HepG2 (cell line): ENCODE measurements at regions not wholly inside any gene's neighbourhood (a gene's known extent, or its start where the extent isn't known, plus 50 kb on each side); places are given as distances from the start of the nearest gene placed in this dataset.

Experiments
- ATAC-seq: fragments of 200-7000 bp; cut with Tn5 transposase; 3 replicates; pipeline ENCODE4 v1.9.1; 2020; ENCODE audit warnings: mild to moderate bottlenecking, moderate library complexity
- BruUV-seq: library from RNA; stranded (reverse); fragments of 400-500 nt; replicated peaks from 2 replicates; lab custom pipeline; 2021; lab: Mats Ljungman, UMichigan
- CTCF ChIA-PET: fragments of 300-600 bp; formaldehyde crosslinking; extraction: SDS; loops from one replicate; lab custom pipeline; 2021; ENCODE audit warnings: low total read pairs, inconsistent platforms, low intra/inter-chr PET ratio; lab: Yijun Ruan, JAX
- POLR2A ChIA-PET: fragments of 350-600 bp; sonication (Branson Sonifier 250); formaldehyde crosslinking; loops from one replicate; lab custom pipeline; 2020; ENCODE audit warnings: antibody characterized with exemption, inconsistent platforms; lab: Yijun Ruan, JAX
- DNase-seq: peaks from one replicate; pipeline ENCODE4 v3.0.0-alpha.2; 2015; ENCODE audit warnings: low spot score
- FAIRE-seq: peaks from 3 replicates; lab custom pipeline; 2011; peaks lifted over from hg19 to GRCh38; lab: Jason Lieb, UNC
- H2AFZ ChIP-seq: one replicate; pipeline ENCODE4 v1.6.1; 2011; ENCODE audit warnings: low read length, inconsistent platforms
- H3K27ac ChIP-seq: fragments of 300-600 bp; 3 replicates; pipeline ENCODE4 v1.8.0; 2011; ENCODE audit warnings: mixed run types, mild to moderate bottlenecking, mixed read lengths, low read length, inconsistent platforms; ENCODE audit not compliant: insufficient read depth; ENCODE audit errors: extremely low read length
- H3K27me3 ChIP-seq, 2 experiments: fragments of 200-600 bp in 1 of 2; 2 replicates in 1 of 2; 3 replicates in 1 of 2; pipeline versions ENCODE4 v1.6.0 to v1.8.0; 2011; ENCODE audit warnings: low read length in 2 of 2, mild to moderate bottlenecking in 2 of 2, moderate library complexity in 2 of 2, inconsistent platforms in 1 of 2; ENCODE audit not compliant: insufficient read depth in 2 of 2, control insufficient read depth in 1 of 2
- H3K36me3 ChIP-seq, 2 experiments: fragments of 200-600 bp in 1 of 2; replicated peaks in 1 of 2; 2 replicates in 1 of 2; 3 replicates in 1 of 2; pipeline versions ENCODE4 v1.5.1 to v1.8.0; 2011; ENCODE audit warnings: low read length in 2 of 2, inconsistent platforms in 1 of 2; ENCODE audit not compliant: insufficient read depth in 2 of 2, control insufficient read depth in 1 of 2
- H3K4me1 ChIP-seq: 2 replicates; pipeline ENCODE4 v1.5.1; 2012; ENCODE audit warnings: low read length, inconsistent platforms; ENCODE audit not compliant: insufficient read depth
- H3K4me2 ChIP-seq: 2 replicates; pipeline ENCODE4 v1.6.0; 2011; ENCODE audit warnings: low read depth, low read length, inconsistent platforms
- H3K4me3 ChIP-seq, 3 experiments: fragments of 200-600 bp in 1 of 3; sonication (generic), shearing (Covaris generic) in 1 of 3; replicated peaks in 1 of 3; 2 replicates each; pipeline ENCODE4 v1.5.1; 2011 to 2016; ENCODE audit warnings: low read length in 3 of 3, inconsistent platforms in 2 of 3, low read depth in 2 of 3, mild to moderate bottlenecking in 2 of 3, control low read depth in 1 of 3, mixed read lengths in 1 of 3; ENCODE audit not compliant: insufficient read depth in 1 of 3
- H3K79me2 ChIP-seq: one replicate; pipeline ENCODE4 v1.6.1; 2011; ENCODE audit warnings: low read length, inconsistent platforms; ENCODE audit not compliant: insufficient read depth
- H3K9ac ChIP-seq: 2 replicates; pipeline ENCODE4 v1.6.0; 2011; ENCODE audit warnings: mild to moderate bottlenecking, low read depth, low read length, inconsistent platforms; ENCODE audit not compliant: insufficient read depth
- H3K9me3 ChIP-seq: 2 replicates; pipeline ENCODE4 v1.5.1; 2012; ENCODE audit warnings: mild to moderate bottlenecking, low read length
- H4K20me1 ChIP-seq: 2 replicates; pipeline ENCODE4 v1.6.0; 2011; ENCODE audit warnings: inconsistent platforms, mild to moderate bottlenecking, low read length, moderate library complexity; ENCODE audit not compliant: insufficient read depth
- CHD4 ChIP-seq: fragments of 200-600 bp; sonication (generic); IDR thresholded peaks from 2 replicates; pipeline ENCODE4 v1.7.0; 2017; ENCODE audit warnings: mild to moderate bottlenecking, low read length, borderline replicate concordance
- HMGXB3 ChIP-seq: sonication (generic); formaldehyde crosslinking; IDR thresholded peaks from 2 replicates; pipeline ENCODE4 v1.4.0; 2020; ENCODE audit warnings: missing genetic modification reagents, borderline replicate concordance
- IRF2 ChIP-seq: IDR thresholded peaks from 2 replicates; pipeline ENCODE4 v1.6.1; 2018; ENCODE audit warnings: missing genetic modification reagents, missing compliant biosample characterization
- MATR3 ChIP-seq: sonication (generic); formaldehyde crosslinking; IDR thresholded peaks from 2 replicates; pipeline ENCODE4 v1.4.0; 2020; ENCODE audit warnings: missing genetic modification reagents
- RBFOX2 ChIP-seq: fragments of 200-400 bp; formaldehyde crosslinking; IDR thresholded peaks from 2 replicates; pipeline ENCODE4 v1.6.1; 2017; ENCODE audit warnings: low read depth, mild to moderate bottlenecking, low read length
- RFX5 ChIP-seq: IDR thresholded peaks from 2 replicates; pipeline ENCODE4 v1.6.1; 2011; ENCODE audit warnings: low read depth, low read length, improper control_type of control experiment
- TMF1 ChIP-seq: sonication (generic); formaldehyde crosslinking; IDR thresholded peaks from 2 replicates; pipeline ENCODE4 v1.8.1; 2022; ENCODE audit warnings: low read depth, missing genetic modification reagents
- TRIM24 ChIP-seq: sonication (generic); formaldehyde crosslinking; IDR thresholded peaks from 2 replicates; pipeline ENCODE4 v1.8.0; 2022; ENCODE audit warnings: mild to moderate bottlenecking, missing genetic modification reagents
- ZFP37 ChIP-seq: sonication (generic); formaldehyde crosslinking; IDR thresholded peaks from 2 replicates; pipeline ENCODE4 v1.4.0; 2020; ENCODE audit warnings: missing genetic modification reagents, borderline replicate concordance
- ZNF142 ChIP-seq: sonication (generic); formaldehyde crosslinking; IDR thresholded peaks from 2 replicates; pipeline ENCODE4 v1.4.0; 2020; ENCODE audit warnings: missing genetic modification reagents
- ZNF253 ChIP-seq: sonication (generic); formaldehyde crosslinking; IDR thresholded peaks from 2 replicates; pipeline ENCODE4 v1.8.0; 2022; ENCODE audit warnings: mild to moderate bottlenecking, missing genetic modification reagents, borderline replicate concordance
- ZNF556 ChIP-seq: sonication (generic); formaldehyde crosslinking; IDR thresholded peaks from 2 replicates; pipeline ENCODE4 v1.4.0; 2020; ENCODE audit warnings: mild to moderate bottlenecking, missing genetic modification reagents, borderline replicate concordance
- ZNF629 ChIP-seq: sonication (generic); formaldehyde crosslinking; conservative IDR thresholded peaks from 2 replicates; pipeline ENCODE4 v1.5.0; 2020; ENCODE audit warnings: missing genetic modification reagents
- WGBS: methylation state at CpG from one replicate; pipeline ENCODE4 v1.1.6; 2017; ENCODE audit warnings: low lambda C conversion rate; 5-methylcytosine and 5-hydroxymethylcytosine counted together
- in situ Hi-C: cut with HindIII; loops from 2 replicates; pipeline ENCODE4 v1.10.0; 2017; ENCODE audit warnings: low pct_unique_long_range_greater_than_20kb; ENCODE audit not compliant: extremely low pct_ligation_motif_present
- intact Hi-C: fragments of 100-400 bp; cut with micrococcal nuclease; formaldehyde crosslinking; loops from one replicate; pipeline ENCODE4 v1.10.0; 2022; ENCODE audit not compliant: unreplicated experiment

GRCh38 chr4:117577686-117578311 lies 456.5 kb upstream of the NDST3 start (continued):
- TF ChIP-seq HMGXB3 (CRISPR knock-in tag) (no peak), MATR3 (CRISPR knock-in tag) (no peak), TMF1 (CRISPR knock-in tag) (no peak), ZNF556 (CRISPR knock-in tag) (no peak), RBFOX2 (no peak), TRIM24 (no peak), ZNF253 (CRISPR knock-in tag) (no peak), IRF2 (CRISPR knock-in tag) (no peak), ZNF629 (no peak)

GRCh38 chr4:117588771-117589170 lies 445.5 kb upstream of the NDST3 start:
- BruUV-seq: no TSS peak
- Histone ChIP-seq H3K9me3 (no peaks in the 10 kb centered on the region), H3K27me3 (no peaks in the 10 kb centered on the region), H4K20me1 (no peaks in the 10 kb centered on the region), H3K79me2 (no peaks in the 10 kb centered on the region), H2AFZ (no peak overlapping the region), H3K9ac (no peak overlapping the region), H3K4me3 (no peak overlapping the region), H3K36me3 (no peaks in the 10 kb centered on the region), H3K27ac (no peak overlapping the region), H3K4me1 (no peaks in the 10 kb centered on the region), H3K4me2 (no peak overlapping the region)
- TF ChIP-seq ZFP37 (CRISPR knock-in tag): no peak
- TF ChIP-seq CHD4: no peak
- no peak for TF ChIP-seq ZNF142 (CRISPR knock-in tag)
- no peak for TF ChIP-seq RFX5
- in situ Hi-C loops: no loop called here
- DNase-seq (no peak), FAIRE-seq (no peak), ATAC-seq (no peak)
- intact Hi-C loops: no loop called here
- ChIA-PET POLR2A (no interaction called here), CTCF (no interaction called here)
- WGBS: under 1% methylated on average over 4 of the region's 4 CpGs
